C4-2B (cell line): ENCODE measurements at regions not wholly inside any gene's neighbourhood (a gene's known extent, or its start where the extent isn't known, plus 50 kb on each side); places are given as distances from the start of the nearest gene placed in this dataset.
"Not testable (repeated sequence)": the region's sequence is repeated elsewhere in the genome, so short reads cannot be mapped to it uniquely, and the experiment has no call there.

Experiments
- H3K27ac ChIP-seq: fragments of 450-650 bp; 2 replicates; pipeline ENCODE4 v1.5.1; 2017
- ZFX ChIP-seq: fragments of 450-650 bp; IDR thresholded peaks from 2 replicates; pipeline ENCODE4 v1.6.1; 2017
- TF ChIP-seq, protein P1 (sequence below): fragments of 450-650 bp; conservative IDR thresholded peaks from 2 replicates; pipeline ENCODE4 v1.5.1; 2017; ENCODE audit warnings: mild to moderate bottlenecking

DNA sequence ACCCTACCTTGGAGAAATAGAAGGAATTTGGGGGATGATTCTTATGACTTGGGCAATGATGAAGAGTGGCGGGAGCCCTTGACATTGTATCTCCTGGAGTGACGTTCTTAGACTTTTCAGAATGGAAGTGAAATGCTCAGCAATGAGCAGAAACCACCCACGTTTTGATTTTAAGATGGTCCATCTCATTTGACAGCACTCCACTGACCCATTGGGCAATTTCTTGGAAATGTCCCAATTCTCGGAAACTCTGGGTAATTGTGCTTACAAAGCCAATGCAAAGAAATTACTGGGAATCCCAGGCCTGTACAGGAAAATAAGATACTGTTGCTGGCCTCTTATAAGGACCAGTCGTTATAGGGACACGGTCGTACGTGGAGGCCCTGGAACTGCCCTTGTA lies 170.0 kb upstream of the COPS8 start:
- TF ChIP-seq, protein P1, sequence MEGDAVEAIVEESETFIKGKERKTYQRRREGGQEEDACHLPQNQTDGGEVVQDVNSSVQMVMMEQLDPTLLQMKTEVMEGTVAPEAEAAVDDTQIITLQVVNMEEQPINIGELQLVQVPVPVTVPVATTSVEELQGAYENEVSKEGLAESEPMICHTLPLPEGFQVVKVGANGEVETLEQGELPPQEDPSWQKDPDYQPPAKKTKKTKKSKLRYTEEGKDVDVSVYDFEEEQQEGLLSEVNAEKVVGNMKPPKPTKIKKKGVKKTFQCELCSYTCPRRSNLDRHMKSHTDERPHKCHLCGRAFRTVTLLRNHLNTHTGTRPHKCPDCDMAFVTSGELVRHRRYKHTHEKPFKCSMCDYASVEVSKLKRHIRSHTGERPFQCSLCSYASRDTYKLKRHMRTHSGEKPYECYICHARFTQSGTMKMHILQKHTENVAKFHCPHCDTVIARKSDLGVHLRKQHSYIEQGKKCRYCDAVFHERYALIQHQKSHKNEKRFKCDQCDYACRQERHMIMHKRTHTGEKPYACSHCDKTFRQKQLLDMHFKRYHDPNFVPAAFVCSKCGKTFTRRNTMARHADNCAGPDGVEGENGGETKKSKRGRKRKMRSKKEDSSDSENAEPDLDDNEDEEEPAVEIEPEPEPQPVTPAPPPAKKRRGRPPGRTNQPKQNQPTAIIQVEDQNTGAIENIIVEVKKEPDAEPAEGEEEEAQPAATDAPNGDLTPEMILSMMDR, result no peak
- TF ChIP-seq ZFX, result no peak

DNA sequence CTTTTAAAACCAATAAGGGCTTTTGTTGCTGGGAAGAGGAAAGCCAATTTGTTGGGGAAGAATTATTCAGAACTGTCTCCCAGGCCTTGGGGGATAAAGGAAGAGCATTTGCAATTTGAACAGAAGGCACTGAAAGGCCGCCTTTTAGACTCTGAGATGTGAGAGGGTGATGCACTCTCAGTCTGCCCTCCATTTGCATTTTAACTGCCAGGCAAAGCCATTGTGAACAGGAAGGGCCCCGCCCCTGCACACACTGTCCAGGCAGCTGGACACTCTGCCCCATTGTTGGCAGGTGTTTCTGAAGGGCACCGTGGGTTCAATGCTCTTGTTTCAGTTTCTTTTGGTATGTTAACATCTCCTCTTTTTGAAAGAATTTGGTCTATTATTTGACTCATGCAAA lies 169.5 kb upstream of the COPS8 start:
- TF ChIP-seq, protein P1, result no peak
- TF ChIP-seq ZFX, result no peak
- H3K27ac ChIP-seq, result no peak overlapping the region

More for the DNA sequence above, 170.0 kb upstream of the COPS8 start:
- no peak overlapping the region for H3K27ac ChIP-seq

DNA sequence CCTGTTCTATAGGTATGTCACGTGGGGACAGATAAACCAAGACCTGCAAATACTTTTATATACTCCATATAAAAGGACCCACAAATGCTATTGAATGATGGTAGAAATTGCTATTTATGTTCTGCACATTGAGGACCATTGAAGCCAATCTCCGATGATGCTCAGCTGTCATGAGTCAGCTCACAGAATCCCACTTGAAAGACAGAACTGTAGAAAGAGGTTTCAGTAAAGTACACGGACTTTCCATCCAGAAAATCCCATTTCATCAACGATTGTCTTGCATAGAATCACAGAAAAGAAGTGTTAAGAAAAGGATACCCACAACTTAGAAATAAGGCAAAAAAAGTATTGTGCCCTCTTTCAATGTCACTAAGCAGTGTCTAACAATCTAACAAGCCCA lies 169.0 kb upstream of the COPS8 start:
- no peak overlapping the region for H3K27ac ChIP-seq
- TF ChIP-seq, protein P1, result no peak
- no peak for TF ChIP-seq ZFX

DNA sequence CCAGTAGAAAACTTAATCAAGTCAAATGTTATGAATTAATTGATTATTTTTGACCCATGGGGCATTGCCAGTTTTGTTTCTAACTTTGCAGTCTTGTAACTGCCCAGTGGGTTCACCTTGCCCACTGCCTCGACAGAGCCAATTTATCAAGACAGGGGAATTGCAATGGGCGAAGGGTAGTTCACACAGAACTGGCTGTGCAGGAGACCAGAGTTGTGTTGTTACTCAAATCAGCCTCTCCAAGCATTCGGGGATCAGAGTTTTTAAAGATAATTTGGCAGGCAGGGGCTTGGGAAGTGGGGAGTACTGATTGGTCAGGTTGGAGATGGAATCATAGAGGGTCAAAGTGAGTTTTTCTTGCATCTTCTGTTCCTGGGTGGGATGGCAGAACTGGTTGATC lies 168.5 kb upstream of the COPS8 start:
- H3K27ac ChIP-seq, result no peak overlapping the region
- TF ChIP-seq, protein P1, result no peak
- no peak for TF ChIP-seq ZFX

DNA sequence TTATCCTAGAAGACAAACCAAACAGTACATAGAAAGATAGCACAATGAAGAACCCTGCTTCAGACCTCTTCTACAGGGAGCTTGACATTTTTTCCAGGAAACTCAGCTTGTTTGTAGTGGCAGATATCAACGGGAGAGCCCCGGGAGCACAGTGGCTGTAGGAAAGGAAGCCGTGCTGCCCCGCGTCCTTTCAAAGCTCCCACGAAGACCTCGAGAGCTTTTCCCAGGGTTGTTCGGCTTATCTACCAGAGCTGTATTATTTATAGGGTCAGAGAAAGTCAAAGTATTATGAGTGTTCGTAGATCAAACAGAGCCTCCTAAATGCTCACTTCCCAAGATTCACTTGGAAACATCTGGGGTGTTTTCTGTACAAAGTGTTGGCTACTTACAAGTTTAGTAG lies 167.1 kb upstream of the COPS8 start:
- no peak for TF ChIP-seq ZFX
- TF ChIP-seq, protein P1, result no peak
- no peak overlapping the region for H3K27ac ChIP-seq

DNA sequence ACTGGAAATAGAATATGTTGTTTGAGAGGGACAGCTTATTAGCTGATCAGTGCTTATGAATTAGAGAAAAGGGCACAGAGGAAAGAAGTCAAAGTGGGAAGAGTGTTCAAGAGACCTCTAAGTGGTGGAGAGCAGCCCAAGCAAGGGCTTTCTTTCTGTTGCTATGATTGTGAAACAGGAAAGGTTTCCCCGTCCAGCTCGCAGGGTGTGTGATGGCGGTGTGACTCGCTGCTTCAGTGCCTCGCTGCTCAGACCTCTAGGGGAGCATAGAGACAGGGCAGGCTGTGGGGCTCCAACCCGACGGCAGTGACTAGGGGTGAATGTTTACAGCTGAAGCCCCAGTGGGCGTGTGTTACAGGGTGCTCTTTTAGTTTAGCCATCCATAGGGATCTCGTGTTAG lies 166.5 kb upstream of the COPS8 start:
- no peak overlapping the region for H3K27ac ChIP-seq
- no peak for TF ChIP-seq ZFX
- TF ChIP-seq, protein P1, result no peak

DNA sequence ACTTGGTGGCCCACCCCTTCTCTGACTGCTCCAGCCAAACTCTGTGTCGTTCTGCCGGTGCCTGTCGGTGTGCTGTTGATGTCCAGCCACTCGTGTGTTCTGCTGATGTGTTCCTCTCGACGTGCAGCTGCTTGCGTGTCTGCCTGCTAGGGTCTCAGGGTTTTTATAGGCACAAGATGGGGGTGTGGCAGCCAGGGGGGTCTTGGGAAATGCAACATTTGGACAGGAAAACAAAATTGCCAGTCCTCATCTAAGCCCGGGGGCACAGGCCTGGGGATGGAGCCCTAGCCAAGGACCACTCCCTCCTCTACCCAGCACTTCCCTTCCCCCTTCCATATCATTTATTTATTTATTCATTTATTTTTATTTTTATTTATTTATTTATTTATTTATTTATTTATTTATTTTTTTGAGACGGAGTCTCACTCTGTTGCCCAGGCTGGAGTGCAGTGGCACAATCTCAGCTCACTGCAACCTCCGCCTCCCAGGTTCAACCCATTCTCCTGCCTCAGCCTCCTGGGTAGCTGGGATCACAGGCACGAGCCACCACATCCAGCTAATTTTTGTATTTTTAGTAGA lies 165.8 kb upstream of the COPS8 start:
- not testable (repeated sequence) for H3K27ac ChIP-seq

DNA sequence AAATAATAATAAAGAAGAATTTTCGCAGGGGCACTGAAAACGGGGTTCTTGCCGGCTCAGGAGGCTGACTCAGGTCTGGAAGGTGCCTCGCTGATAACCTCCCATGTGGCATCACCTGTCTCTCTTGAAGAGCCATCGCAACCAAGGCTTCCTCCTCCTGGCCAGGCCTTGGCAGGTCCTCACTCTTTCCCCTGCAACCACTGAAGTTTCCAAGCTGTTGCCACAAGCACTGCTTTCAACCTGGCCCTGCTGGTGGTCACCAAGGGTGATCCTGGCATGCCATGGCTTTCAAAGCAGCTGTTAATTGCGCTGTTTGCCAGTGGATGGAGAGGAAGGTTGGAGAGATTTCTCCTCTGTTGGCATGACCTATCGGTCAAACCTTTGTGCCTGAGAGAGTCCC lies 163.6 kb upstream of the COPS8 start:
- TF ChIP-seq, protein P1, result no peak
- no peak for TF ChIP-seq ZFX
- no peak overlapping the region for H3K27ac ChIP-seq
